HG03175 (cell line): ENCODE measurements at regions not wholly inside any gene's neighbourhood (a gene's known extent, or its start where the extent isn't known, plus 50 kb on each side); places are given as distances from the start of the nearest gene placed in this dataset.

Experiments
- ATAC-seq: cut with Tn5 transposase; IDR thresholded peaks from one replicate; pipeline ENCODE4 v1.9.1; 2021; ENCODE audit warnings: mild to moderate bottlenecking, moderate library complexity; ENCODE audit not compliant: unreplicated experiment

GRCh38 chr2:177138823-177139222 is 73.8 kb upstream of the HNRNPA3 start:
- no peak for ATAC-seq

- ATAC-seq = no peak
These were observed 70.7 kb upstream of the HNRNPA3 start for GRCh38 chr2:177141866-177142265.

- no peak for ATAC-seq
These were observed 69.2 kb upstream of the HNRNPA3 start for GRCh38 chr2:177143444-177143843.

DNA sequence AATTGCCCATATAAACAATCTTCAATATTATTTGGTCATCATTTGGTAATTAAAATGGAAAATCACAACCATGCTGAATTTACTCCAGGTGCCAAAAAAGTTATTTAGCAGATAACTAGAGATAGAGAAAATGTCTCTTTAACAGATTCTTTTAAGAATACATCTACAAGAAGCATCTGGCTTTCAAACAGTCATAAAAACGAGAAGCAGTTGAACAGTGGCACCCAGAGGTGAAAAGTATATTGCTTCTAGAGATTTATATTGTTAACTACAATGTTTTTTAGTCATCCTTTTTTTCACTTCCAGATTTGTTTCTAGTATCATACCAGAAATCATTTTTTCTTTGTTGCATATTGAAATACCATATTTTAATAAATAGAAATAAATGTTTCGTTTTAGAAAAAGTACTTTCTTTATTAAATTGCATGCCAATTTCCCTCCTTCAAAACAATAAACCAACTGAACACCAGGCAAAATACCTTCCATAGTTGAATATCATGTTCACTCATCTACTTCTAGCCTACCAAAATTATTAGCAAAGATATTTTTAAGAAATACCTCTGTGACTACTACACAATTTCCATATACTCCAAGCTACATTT is 65.4 kb upstream of the HNRNPA3 start:
- ATAC-seq = no peak

- ATAC-seq = no peak
These were observed 64.7 kb upstream of the HNRNPA3 start for GRCh38 chr2:177147834-177148445.

DNA sequence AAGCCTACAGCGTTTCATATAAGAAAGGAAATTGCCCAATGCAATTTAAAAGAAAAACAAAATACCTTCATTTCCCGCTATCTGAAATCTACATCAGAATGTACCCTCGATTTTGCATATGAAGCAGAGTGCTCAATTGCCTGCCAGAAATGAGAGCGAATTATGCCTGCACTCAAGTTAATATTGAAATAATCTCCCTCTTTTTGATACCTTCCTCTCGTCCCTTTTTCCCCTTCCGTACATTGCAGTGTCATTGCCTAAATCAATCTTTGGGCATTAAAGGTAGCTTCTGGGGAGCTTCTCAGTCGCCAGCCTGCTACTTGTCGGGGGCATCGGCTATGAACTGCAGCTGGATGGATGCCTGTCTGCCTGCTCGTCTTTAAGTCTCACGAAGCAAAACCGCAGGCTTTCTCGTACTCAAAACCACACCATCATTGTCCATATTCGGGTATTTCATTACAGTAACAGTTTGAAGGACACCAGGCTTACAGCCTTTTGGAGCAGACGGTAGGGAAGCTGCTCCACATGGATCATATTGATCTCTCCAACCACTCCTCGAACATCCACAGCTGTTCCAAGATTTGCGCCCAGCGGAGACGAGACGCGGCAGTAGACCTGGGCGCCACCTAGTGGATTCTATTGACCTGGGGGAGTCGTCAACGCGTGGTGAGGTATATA is 64.0 kb upstream of the HNRNPA3 start:
- peak; percentile 83 for ATAC-seq

GRCh38 chr2:177149155-177149503 is 63.5 kb upstream of the HNRNPA3 start:
- no peak for ATAC-seq

DNA sequence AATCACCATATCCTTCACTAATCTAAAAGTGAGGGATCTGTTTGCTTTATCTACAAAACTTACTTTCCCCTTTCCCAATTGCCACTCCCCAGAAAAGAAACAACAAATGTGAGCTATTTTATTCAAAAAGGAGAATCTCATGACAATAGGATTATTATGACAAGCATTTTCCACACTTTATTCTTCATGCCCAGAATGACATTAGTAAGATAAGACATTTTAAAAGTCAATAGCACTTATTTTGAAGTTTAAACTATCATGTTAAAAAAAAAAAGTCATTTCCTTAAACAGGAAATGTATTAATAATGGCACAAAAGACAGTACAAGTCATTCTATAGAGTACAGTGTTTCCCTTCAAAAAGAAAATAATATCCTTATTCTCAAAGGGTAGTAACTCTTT is 58.8 kb upstream of the HNRNPA3 start:
- no peak for ATAC-seq

- ATAC-seq = no peak
These were observed 57.8 kb upstream of the HNRNPA3 start for GRCh38 chr2:177154809-177155208.

DNA sequence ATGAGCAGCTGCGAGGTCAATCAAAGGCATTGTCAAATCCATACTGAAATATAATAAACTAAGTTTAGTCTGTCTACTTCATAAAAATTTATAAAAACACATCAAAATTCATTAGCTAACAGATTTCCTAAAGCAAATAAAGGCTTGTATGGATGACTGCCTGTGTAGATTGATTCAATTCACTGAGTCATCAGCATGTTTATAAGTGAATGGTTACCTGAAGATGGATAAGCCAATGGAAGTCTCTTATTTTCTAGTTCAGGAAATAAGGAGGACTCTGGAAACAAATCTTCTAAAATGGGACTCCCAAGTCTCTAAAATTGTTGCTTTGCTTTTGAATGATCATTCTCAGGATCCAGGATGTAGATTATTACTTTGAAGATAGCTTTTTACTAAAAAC is 57.0 kb upstream of the HNRNPA3 start:
- no peak for ATAC-seq

GRCh38 chr2:177161741-177162460 is 50.7 kb upstream of the HNRNPA3 start:
- ATAC-seq = peak; percentile 37
